Panc1 (cell line): ENCODE measurements at regions not wholly inside any gene's neighbourhood (a gene's known extent, or its start where the extent isn't known, plus 50 kb on each side); places are given as distances from the start of the nearest gene placed in this dataset.

Source experiments
- POLR2AphosphoS5 ChIP-seq: IDR thresholded peaks from 2 replicates; pipeline ENCODE4 v1.6.1; 2012; ENCODE audit warnings: mild to moderate bottlenecking, low read depth, low read length, moderate library complexity
- SIN3A ChIP-seq: IDR thresholded peaks from 2 replicates; pipeline ENCODE4 v1.6.1; 2012; ENCODE audit warnings: low read depth, mild to moderate bottlenecking, low read length, moderate library complexity, borderline replicate concordance; ENCODE audit not compliant: insufficient read depth
- TCF7L2 ChIP-seq: IDR thresholded peaks from 2 replicates; pipeline ENCODE4 v1.6.1; 2011; ENCODE audit warnings: mild to moderate bottlenecking, low read depth, low read length, inconsistent platforms
- TF ChIP-seq, protein P1 (sequence below): fragments of 450-650 bp; IDR thresholded peaks from 2 replicates; pipeline ENCODE4 v1.5.1; 2017; ENCODE audit warnings: mild to moderate bottlenecking
- TF ChIP-seq, protein P2 (sequence below), 2 experiments: IDR thresholded peaks; 2 replicates each; pipeline ENCODE4 v1.6.1; 2011 to 2012; ENCODE audit warnings: low read depth in 2 of 2, control low read depth in 1 of 2, low read length in 1 of 2, mild to moderate bottlenecking in 1 of 2, moderate library complexity in 1 of 2; ENCODE audit not compliant: insufficient read depth in 1 of 2

GRCh38 chr9:79369676-79370075 is 202.1 kb upstream of the TLE4 start:
- TF ChIP-seq, protein P1, sequence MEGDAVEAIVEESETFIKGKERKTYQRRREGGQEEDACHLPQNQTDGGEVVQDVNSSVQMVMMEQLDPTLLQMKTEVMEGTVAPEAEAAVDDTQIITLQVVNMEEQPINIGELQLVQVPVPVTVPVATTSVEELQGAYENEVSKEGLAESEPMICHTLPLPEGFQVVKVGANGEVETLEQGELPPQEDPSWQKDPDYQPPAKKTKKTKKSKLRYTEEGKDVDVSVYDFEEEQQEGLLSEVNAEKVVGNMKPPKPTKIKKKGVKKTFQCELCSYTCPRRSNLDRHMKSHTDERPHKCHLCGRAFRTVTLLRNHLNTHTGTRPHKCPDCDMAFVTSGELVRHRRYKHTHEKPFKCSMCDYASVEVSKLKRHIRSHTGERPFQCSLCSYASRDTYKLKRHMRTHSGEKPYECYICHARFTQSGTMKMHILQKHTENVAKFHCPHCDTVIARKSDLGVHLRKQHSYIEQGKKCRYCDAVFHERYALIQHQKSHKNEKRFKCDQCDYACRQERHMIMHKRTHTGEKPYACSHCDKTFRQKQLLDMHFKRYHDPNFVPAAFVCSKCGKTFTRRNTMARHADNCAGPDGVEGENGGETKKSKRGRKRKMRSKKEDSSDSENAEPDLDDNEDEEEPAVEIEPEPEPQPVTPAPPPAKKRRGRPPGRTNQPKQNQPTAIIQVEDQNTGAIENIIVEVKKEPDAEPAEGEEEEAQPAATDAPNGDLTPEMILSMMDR: no peak
- TF ChIP-seq POLR2AphosphoS5: no peak
- TF ChIP-seq, protein P2, sequence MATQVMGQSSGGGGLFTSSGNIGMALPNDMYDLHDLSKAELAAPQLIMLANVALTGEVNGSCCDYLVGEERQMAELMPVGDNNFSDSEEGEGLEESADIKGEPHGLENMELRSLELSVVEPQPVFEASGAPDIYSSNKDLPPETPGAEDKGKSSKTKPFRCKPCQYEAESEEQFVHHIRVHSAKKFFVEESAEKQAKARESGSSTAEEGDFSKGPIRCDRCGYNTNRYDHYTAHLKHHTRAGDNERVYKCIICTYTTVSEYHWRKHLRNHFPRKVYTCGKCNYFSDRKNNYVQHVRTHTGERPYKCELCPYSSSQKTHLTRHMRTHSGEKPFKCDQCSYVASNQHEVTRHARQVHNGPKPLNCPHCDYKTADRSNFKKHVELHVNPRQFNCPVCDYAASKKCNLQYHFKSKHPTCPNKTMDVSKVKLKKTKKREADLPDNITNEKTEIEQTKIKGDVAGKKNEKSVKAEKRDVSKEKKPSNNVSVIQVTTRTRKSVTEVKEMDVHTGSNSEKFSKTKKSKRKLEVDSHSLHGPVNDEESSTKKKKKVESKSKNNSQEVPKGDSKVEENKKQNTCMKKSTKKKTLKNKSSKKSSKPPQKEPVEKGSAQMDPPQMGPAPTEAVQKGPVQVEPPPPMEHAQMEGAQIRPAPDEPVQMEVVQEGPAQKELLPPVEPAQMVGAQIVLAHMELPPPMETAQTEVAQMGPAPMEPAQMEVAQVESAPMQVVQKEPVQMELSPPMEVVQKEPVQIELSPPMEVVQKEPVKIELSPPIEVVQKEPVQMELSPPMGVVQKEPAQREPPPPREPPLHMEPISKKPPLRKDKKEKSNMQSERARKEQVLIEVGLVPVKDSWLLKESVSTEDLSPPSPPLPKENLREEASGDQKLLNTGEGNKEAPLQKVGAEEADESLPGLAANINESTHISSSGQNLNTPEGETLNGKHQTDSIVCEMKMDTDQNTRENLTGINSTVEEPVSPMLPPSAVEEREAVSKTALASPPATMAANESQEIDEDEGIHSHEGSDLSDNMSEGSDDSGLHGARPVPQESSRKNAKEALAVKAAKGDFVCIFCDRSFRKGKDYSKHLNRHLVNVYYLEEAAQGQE (IDR thresholded peaks at IDR 0.05; ENCODE audit: insufficient read depth in 1 of 2, low read depth in 2 of 2, low read length in 1 of 2): no peak
- no peak for TF ChIP-seq TCF7L2
- no peak for TF ChIP-seq SIN3A
